ENCODE measurements at regions not wholly inside any gene's neighbourhood (a gene's known extent, or its start where the extent isn't known, plus 50 kb on each side); places are given as distances from the start of the nearest gene placed in this dataset.

GRCh38 chr5:73295447-73295846 lies 122.5 kb downstream of the TMEM174 start:
- peak in 1 of 5 experiments; percentile 14 for TF ChIP-seq CTCF (IDR thresholded peaks at IDR 0.05 in 4 of 5, conservative IDR thresholded peaks at IDR 0.05 in 1 of 5)
- no peak for TF ChIP-seq POLR2A (IDR thresholded peaks at IDR 0.05)

Data from gastrocnemius medialis (tissue), 4 donors.